NCI-H460 (cell line): ENCODE measurements at regions not wholly inside any gene's neighbourhood (a gene's known extent, or its start where the extent isn't known, plus 50 kb on each side); places are given as distances from the start of the nearest gene placed in this dataset.
"Not testable (repeated sequence)": the region's sequence is repeated elsewhere in the genome, so short reads cannot be mapped to it uniquely, and the experiment has no call there.

Source experiments
- DNase-seq: peaks from one replicate; pipeline ENCODE4 v3.0.0-alpha.2; 2016; ENCODE audit warnings: low read depth; ENCODE audit errors: extremely low read depth

GRCh38 chr3:88775026-88775690 is 332.3 kb upstream of the EPHA3 start:
- DNase-seq = no peak

GRCh38 chr3:88779482-88779881 is 327.9 kb upstream of the EPHA3 start:
- no peak for DNase-seq

GRCh38 chr3:88784925-88785324 is 322.5 kb upstream of the EPHA3 start:
- no peak for DNase-seq

DNA sequence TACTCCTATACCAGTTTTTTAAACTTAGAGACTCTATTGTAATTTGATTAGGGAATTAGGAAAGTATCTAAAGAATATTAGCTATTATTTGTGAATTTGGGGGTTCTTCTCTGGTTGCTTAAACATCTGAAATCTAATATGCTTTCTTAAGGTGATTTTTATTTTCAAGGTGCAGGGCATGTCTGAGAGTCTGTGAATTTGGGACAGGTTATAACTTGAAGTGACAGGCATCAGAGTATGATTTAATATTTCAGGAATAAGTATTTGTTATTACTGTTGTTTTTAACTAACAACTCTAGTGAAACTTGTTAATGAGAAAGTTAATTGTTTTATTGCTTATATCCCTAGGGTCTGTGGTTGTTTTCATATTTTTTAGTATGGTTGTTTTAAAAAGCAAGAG is 321.6 kb upstream of the EPHA3 start:
- DNase-seq = no peak

GRCh38 chr3:88795503-88795902 is 311.9 kb upstream of the EPHA3 start:
- no peak for DNase-seq

DNA sequence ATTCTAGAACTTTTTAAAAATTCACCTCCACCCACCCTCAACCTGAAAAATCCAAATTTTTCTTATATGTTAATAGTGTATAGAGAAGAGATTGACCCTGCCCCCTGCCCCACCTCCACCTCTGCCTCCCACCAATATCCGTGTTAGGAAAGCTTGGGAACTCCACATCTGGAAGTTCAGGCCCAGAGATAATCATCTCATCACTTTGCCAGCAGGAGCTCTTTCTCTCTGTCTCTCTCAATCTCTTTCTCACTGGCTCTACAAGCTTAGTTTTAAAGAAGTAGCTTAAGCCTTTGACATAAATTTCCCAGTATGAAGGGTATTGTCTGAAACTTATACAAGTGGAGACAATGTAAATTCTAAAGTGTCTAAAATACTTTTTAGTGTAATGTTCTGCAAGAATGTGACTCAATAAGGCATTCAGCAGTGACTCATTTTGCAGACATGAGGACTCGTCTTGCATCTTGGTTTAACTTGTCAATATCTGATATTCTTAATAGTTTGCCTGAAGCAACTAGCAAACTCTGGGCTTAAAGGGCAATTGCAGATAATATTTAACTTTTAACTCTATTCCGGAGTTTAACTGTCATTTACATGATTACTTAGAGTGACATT is 299.8 kb upstream of the EPHA3 start:
- no peak for DNase-seq

DNA sequence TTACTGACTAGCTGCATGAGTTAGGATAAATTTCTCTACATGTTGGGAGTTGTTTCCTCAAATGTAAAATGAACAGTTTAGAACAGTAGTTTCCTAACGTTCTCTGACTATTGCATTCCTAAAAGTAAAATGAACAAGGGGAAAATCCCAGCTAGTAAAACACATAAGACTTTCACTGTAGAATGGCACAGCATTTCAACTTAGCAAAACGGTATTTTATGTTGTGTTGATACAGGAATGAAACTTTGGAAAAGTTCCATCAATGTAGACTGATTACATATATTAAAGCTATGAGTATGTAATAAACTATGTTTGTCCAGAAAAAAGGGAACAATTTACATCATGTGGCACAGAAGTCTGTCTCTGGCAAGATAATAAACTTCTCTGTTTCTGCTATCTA is 297.4 kb upstream of the EPHA3 start:
- DNase-seq = no peak

DNA sequence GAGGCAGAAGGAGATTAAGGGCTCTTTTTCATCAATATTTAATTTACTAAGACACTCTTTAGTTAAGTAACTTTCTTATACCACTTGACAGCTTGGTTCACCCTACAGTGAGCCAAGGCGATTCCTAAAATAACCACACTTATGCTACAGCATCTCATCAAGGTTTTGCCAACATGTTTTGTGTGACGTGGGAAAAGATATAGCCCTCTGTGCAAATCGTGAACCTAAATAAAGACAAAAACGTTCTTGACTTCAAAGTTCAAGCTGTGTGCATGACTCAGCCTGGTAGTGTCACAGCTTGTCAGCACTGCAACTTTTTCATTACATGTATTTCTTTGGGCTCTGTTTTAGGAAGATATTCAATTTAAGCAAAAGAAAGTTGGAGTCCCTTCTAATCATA is 297.0 kb upstream of the EPHA3 start:
- DNase-seq = no peak

DNA sequence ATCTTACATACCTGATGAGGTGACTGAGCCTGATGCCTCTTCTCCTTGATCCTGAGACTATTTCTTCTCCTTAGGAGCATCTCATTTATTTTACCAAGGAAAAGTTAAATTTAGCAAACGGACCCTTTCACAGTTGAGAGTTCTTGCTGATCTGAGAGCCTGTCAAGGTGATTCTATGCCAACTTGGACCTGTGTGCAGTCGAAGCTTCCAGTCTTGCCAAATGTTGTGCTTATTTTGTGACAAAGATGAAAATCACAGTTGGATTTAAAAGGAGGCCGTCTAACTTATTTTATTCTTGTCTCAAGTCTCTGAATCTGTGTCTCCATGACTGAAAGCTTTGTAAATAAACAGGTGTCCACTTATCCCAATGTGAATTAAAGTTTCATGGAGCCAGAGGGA is 296.3 kb upstream of the EPHA3 start:
- DNase-seq = no peak

DNA sequence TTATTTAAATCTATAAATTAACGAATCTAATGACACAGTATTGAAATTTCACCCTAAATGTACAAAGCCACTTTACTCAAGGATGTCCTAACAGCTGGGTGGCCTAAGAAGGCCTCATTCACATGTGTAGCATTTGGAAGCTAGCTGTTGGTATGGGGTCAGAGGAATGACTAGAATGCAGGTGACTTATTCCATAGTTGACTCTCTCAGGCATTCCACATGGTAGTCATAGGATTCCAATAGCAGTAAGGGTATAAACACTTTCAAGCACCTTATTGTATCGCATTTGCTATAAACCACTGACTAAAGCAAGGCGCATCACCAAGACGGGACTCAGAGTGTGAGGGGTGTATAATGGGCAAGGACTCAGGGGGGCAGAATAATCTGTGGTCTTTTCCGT is 294.8 kb upstream of the EPHA3 start:
- DNase-seq = no peak

DNA sequence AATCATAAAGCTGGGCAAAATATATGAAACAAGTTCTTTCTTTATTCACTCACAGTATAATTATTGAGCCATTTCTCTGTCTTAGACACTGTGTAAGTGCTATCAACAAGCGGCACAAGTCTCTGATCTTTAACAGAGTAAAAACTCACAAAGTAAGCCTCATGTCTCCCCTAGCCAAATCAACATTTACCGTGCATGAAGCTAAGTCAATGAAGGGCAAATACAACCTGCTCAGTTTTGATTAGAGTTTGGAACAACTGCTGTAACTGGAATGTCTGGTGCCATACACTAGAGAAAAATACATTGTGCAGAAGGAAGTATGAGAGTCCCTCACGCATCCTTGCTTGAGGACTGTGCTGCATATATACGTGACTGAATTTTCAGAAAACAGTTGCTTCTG is 291.0 kb upstream of the EPHA3 start:
- DNase-seq = no peak

DNA sequence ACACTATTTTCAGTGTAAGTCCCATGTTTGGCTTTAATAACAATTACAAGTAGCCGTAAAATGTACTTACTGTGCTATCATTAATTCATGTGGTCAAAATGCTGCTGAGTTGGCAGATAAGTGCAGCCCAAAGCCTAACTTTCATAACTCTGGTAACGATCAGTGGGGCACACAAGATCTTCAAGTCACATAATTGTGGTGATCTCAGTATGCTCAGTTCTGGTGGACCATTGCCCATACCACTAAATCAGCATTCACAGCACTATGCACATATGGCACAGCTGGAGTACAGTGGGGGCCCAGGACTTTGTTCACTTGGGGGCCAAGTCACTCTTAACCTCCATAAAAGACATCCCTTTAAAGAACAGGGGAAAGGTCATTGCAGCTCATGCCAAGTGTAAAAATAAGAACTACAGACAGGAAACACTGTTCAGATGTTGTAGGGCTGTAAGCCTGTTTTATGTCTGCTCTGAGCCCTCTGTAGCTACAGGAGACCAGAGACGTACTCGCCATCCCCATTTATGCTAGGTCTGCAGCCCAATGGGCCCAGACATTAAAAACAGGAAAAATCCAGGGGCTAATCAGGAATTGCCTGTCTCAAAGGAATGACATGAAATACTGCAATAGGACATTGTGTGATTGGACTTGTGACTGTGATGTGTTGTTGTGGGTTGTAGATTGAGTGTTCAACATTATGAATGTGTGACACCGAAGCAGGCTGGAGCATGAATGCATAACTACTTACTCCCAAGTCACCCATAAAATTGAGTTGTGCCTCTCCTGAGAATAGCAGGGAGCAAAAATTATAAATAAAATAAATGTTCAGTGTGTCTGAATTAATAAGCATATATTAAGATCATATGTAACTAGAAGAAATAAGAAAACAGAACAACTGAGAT is 282.5 kb upstream of the EPHA3 start:
- DNase-seq = no peak

DNA sequence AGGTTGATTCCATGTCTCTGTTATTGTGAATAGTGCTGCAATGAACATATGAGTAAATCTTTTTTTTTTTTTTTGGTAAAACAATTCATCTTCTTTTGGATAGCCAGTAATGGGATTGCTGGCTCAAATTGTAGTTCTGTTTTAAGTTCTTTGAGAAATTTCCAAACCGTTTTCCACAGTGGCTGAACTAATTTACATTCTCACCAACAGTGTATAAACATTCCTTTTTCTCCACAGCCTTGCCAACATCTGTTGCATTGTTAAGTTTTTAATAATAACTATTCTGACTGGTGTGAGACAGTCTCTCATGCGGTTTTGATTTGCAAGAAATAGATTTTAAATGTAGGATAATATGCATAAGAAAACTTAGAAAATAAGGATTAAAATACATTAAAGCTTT is 279.0 kb upstream of the EPHA3 start:
- DNase-seq = no peak

DNA sequence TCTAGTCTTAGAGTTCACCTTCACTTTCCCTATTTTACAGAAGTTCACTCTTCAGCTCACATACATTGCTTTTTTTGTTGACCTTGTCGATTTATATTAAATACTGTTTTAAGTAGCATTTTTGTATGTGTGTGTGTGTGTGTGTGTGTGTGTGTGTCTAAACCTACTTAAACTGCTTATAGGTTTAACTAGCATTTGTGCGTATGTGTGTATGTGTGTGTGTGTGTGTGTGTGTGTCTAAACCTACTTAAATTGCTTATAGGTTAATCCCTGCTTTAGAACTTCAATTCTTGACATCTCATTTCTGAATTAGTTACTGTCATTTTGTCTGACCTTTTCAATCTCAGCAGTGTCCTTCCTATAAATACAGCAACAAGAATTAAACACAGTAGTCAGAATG is 254.8 kb upstream of the EPHA3 start:
- no peak for DNase-seq

GRCh38 chr3:88863196-88863595 is 244.2 kb upstream of the EPHA3 start:
- no peak for DNase-seq

GRCh38 chr3:88876724-88877123 is 230.7 kb upstream of the EPHA3 start:
- DNase-seq = no peak

DNA sequence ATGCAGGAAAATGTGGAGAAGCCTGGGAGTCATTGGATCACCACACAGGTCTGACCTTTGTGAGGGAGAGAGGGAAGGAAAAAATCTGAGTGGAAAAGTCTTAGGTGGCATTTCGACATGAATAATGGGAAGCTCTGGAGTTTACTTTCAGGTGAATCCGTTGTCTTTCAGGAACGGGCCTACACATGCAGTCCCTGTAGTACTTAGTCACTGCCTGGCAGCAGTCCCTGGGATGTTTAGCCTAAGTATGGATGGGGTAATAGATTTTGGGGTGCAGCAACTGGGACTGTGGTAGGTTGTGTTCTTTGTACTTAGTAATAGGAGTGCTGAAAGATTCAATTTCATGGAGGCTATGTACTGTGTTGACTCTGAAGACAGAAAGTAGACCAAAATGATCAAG is 227.5 kb upstream of the EPHA3 start:
- DNase-seq = no peak

DNA sequence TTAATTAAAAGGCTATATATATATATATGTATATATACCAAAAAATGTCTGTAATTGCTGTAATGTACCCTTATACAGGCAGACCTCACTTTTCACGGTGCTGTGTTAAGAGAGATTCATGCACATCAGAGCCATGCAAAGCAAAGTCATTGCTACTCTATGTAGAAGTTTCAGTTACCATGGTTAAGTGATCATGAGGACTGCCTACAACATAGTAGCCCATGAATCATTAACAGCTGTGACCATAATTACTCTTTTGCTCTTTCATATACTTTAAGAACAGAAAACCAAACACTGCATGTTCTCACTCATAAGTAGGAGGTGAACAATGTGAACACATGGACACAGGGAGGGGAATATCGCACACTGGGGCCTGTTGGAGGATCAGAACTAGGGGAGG is 225.3 kb upstream of the EPHA3 start:
- no peak for DNase-seq

GRCh38 chr3:88886624-88887023 is 220.8 kb upstream of the EPHA3 start:
- not testable (repeated sequence) for DNase-seq

DNA sequence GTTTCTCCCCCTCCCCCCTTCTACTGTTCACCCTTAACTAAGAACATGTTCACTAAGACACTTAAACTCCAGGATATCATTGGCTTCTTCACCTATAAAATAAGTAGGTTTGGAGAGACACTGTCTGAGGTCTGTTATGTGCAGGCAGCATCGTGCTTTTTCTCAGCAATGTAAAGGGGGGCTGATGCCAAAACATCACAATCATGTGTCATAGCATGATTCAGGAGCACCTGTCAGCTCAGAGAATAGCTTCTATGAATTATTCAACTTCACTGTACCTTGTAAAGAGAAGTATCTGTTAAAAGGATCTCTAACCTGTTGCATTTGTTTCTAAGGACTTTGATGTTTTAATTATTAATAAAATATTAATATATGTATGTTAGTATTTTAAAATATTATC is 211.4 kb upstream of the EPHA3 start:
- no peak for DNase-seq

- no peak for DNase-seq
Measured at GRCh38 chr3:88912294-88912877, 195.0 kb upstream of the EPHA3 start.

DNA sequence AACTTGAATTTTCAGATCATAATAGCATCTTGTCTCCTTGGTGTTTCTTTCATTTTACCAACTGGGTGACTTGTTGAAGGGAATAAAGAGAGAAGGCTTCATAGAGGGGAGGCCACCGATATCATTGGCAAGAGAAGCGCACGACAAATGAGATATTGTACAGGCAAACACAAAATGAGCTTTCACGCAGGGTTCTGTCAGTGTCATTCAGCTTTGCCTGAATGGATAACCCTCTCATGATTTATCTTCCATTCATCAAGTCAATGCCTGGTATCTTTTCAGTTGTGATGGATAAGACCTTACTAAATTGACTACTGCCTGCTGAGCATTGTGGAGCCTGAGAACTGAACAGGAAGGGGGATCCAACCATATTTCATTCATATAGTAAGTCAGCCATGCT is 188.6 kb upstream of the EPHA3 start:
- no peak for DNase-seq
